ENCODE measurements at regions not wholly inside any gene's neighbourhood (a gene's known extent, or its start where the extent isn't known, plus 50 kb on each side); places are given as distances from the start of the nearest gene placed in this dataset.

GRCh38 chr11:13076961-13077360, 67.8 kb downstream of the RASSF10 start:
- TF ChIP-seq CTCF (IDR thresholded peaks at IDR 0.05) (no peak), POLR2AphosphoS5 (IDR thresholded peaks at IDR 0.05; ENCODE audit: insufficient read depth in 1 of 2, low read depth in 1 of 2) (no peak)

Measured in vagina (tissue), 2 donors.